MM.1S (cell line): ENCODE measurements at regions not wholly inside any gene's neighbourhood (a gene's known extent, or its start where the extent isn't known, plus 50 kb on each side); places are given as distances from the start of the nearest gene placed in this dataset.
A peak's percentile ranks its signal among the peaks of the same experiment; 100 is the strongest.

Source experiments
- DNase-seq: peaks from one replicate; pipeline ENCODE4 v3.0.0-alpha.2; 2015
- H2AFZ ChIP-seq: fragments of 300-600 bp; sonication (generic); 2 replicates; pipeline ENCODE4 v1.6.0; 2016; ENCODE audit warnings: antibody characterized with exemption, low read length
- H3F3A ChIP-seq: fragments of 300-600 bp; sonication (generic); 2 replicates; pipeline ENCODE4 v1.6.1; 2016; ENCODE audit warnings: mild to moderate bottlenecking, antibody characterized with exemption, low read length, moderate library complexity, mixed read lengths; ENCODE audit not compliant: insufficient read depth
- H3K27ac ChIP-seq: fragments of 300-600 bp; sonication (generic); 2 replicates; pipeline ENCODE4 v1.5.1; 2016; ENCODE audit warnings: mild to moderate bottlenecking, low read length
- H3K27me3 ChIP-seq: fragments of 300-600 bp; sonication (generic); replicated peaks from 2 replicates; pipeline ENCODE4 v1.6.0; 2016; ENCODE audit warnings: low read length; ENCODE audit not compliant: insufficient read depth
- H3K36me3 ChIP-seq: fragments of 300-600 bp; sonication (generic); replicated peaks from 2 replicates; pipeline ENCODE4 v1.6.1; 2016; ENCODE audit warnings: mild to moderate bottlenecking, low read length, mixed read lengths; ENCODE audit not compliant: insufficient read depth
- H3K4me1 ChIP-seq: fragments of 300-600 bp; sonication (generic); 2 replicates; pipeline ENCODE4 v1.6.1; 2016; ENCODE audit warnings: low read length, mixed read lengths
- H3K4me2 ChIP-seq: fragments of 300-600 bp; sonication (generic); 2 replicates; pipeline ENCODE4 v1.6.0; 2016; ENCODE audit warnings: low read depth, low read length
- H3K4me3 ChIP-seq: fragments of 300-600 bp; sonication (generic); 2 replicates; pipeline ENCODE4 v1.5.1; 2016; ENCODE audit warnings: low read length, mixed read lengths
- H3K79me2 ChIP-seq: fragments of 300-600 bp; sonication (generic); 2 replicates; pipeline ENCODE4 v1.6.1; 2016; ENCODE audit warnings: mixed run types, low read length, mixed read lengths
- H3K9ac ChIP-seq: fragments of 300-600 bp; sonication (generic); 2 replicates; pipeline ENCODE4 v1.6.1; 2016; ENCODE audit warnings: low read length, mixed read lengths
- H3K9me2 ChIP-seq: fragments of 300-600 bp; sonication (generic); replicated peaks from 2 replicates; pipeline ENCODE4 v1.6.1; 2016; ENCODE audit warnings: mild to moderate bottlenecking, low read length, mixed read lengths; ENCODE audit not compliant: insufficient read depth
- H3K9me3 ChIP-seq: fragments of 300-600 bp; sonication (generic); replicated peaks from 2 replicates; pipeline ENCODE4 v1.6.1; 2016; ENCODE audit warnings: mild to moderate bottlenecking, low read length, mixed read lengths; ENCODE audit not compliant: insufficient read depth
- H4K20me1 ChIP-seq: fragments of 300-600 bp; sonication (generic); 2 replicates; pipeline ENCODE4 v1.6.1; 2016; ENCODE audit warnings: mild to moderate bottlenecking, low read length, moderate library complexity, mixed read lengths; ENCODE audit not compliant: insufficient read depth
- EZH2 ChIP-seq: fragments of 300-600 bp; sonication (generic); optimal IDR thresholded peaks from 2 replicates; pipeline ENCODE3; 2017; ENCODE audit warnings: low read depth, mild to moderate bottlenecking, antibody characterized with exemption, low read length, mixed read lengths
- EZH2phosphoT487 ChIP-seq: fragments of 300-600 bp; sonication (generic); IDR thresholded peaks from 2 replicates; pipeline ENCODE4 v1.6.1; 2018; ENCODE audit warnings: antibody characterized with exemption, low read length
- TF ChIP-seq, protein P1 (sequence below): fragments of 300-600 bp; sonication (generic); IDR thresholded peaks from 2 replicates; pipeline ENCODE4 v1.5.1; 2016; ENCODE audit warnings: antibody characterized with exemption, low read length, mixed read lengths

DNA sequence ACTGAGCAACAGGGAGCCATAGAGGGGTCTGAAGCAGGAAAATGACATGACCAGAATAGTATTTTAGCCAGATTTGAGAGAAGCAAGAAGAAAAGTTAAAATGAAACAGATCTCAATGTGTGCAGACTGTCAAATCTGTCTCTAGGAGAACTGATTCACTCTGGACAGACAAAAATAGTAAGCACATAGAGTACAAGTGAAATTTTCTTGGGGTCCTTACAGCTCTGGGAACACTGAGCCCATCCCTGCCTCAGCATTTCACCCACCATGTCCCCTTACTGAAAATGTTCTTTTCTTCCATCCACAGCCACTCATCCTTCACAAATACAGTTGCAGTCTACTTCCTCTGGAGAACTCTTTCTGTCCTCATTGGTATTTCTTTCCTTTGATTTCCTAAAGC lies 359.2 kb downstream of the MTX2 start:
- no peak for DNase-seq
- Histone ChIP-seq H3K27ac (no peak overlapping the region), H3F3A (no peaks in the 10 kb centered on the region), H2AFZ (no peak overlapping the region), H3K9me3 (no peaks in the 10 kb centered on the region), H4K20me1 (no peaks in the 10 kb centered on the region), H3K9ac (no peak overlapping the region), H3K27me3 (no peaks in the 10 kb centered on the region), H3K79me2 (no peaks in the 10 kb centered on the region), H3K4me1 (no peaks in the 10 kb centered on the region), H3K4me2 (no peak overlapping the region), H3K9me2 (no peaks in the 10 kb centered on the region), H3K36me3 (no peaks in the 10 kb centered on the region), H3K4me3 (no peak overlapping the region)
- TF ChIP-seq EZH2 = no peak
- no peak for TF ChIP-seq EZH2phosphoT487
- TF ChIP-seq, protein P1, sequence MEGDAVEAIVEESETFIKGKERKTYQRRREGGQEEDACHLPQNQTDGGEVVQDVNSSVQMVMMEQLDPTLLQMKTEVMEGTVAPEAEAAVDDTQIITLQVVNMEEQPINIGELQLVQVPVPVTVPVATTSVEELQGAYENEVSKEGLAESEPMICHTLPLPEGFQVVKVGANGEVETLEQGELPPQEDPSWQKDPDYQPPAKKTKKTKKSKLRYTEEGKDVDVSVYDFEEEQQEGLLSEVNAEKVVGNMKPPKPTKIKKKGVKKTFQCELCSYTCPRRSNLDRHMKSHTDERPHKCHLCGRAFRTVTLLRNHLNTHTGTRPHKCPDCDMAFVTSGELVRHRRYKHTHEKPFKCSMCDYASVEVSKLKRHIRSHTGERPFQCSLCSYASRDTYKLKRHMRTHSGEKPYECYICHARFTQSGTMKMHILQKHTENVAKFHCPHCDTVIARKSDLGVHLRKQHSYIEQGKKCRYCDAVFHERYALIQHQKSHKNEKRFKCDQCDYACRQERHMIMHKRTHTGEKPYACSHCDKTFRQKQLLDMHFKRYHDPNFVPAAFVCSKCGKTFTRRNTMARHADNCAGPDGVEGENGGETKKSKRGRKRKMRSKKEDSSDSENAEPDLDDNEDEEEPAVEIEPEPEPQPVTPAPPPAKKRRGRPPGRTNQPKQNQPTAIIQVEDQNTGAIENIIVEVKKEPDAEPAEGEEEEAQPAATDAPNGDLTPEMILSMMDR = no peak

DNA sequence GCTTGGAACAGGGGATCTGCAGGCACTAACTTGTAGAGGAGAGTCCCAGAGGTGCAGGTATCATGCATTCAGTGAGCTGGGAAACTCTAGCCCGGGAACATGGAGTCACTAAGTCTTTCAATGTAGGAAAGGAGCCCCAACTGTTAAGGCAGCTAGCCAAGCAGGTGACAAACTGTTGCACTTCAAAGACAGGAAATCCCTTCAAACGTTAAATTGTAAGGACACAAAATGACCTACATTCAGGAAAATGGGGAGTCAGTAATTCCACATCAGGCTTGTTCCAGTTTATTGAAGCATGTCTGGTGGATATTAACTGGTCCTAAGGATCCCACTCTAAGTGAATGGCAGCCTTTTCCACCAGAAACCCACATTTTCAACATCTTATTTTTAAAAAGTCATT lies 364.5 kb downstream of the MTX2 start:
- no peak for TF ChIP-seq EZH2
- TF ChIP-seq, protein P1 = no peak
- TF ChIP-seq EZH2phosphoT487 = no peak
- Histone ChIP-seq H4K20me1 (no peaks in the 10 kb centered on the region), H3K9me2 (no peaks in the 10 kb centered on the region), H3K4me1 (no peaks in the 10 kb centered on the region), H3K27ac (no peak overlapping the region), H3K36me3 (no peaks in the 10 kb centered on the region), H3K9me3 (no peaks in the 10 kb centered on the region), H3K27me3 (peaks cover 3% of the 10 kb centered on the region; the same call in 1 of the 2 replicates), H3K79me2 (no peaks in the 10 kb centered on the region), H3K4me2 (no peak overlapping the region), H3K9ac (no peak overlapping the region), H2AFZ (no peak overlapping the region), H3F3A (no peaks in the 10 kb centered on the region), H3K4me3 (no peak overlapping the region)
- no peak for DNase-seq

GRCh38 chr2:176636401-176636800 lies 367.2 kb downstream of the MTX2 start:
- Histone ChIP-seq H3K9ac (no peak overlapping the region), H3K4me2 (no peak overlapping the region), H2AFZ (no peak overlapping the region), H3K79me2 (no peaks in the 10 kb centered on the region), H3K27me3 (peaks cover 3% of the 10 kb centered on the region; the same call in 1 of the 2 replicates), H3K4me3 (no peak overlapping the region), H3K36me3 (no peaks in the 10 kb centered on the region), H3K4me1 (no peaks in the 10 kb centered on the region), H4K20me1 (no peaks in the 10 kb centered on the region), H3K27ac (no peak overlapping the region), H3F3A (no peaks in the 10 kb centered on the region), H3K9me3 (no peaks in the 10 kb centered on the region), H3K9me2 (no peaks in the 10 kb centered on the region)
- no peak for TF ChIP-seq EZH2
- TF ChIP-seq, protein P1 = no peak
- no peak for TF ChIP-seq EZH2phosphoT487
- DNase-seq = no peak

- H3K36me3 ChIP-seq = no peaks in the 10 kb centered on the region
- no peak overlapping the region for H3K9ac ChIP-seq
- no peaks in the 10 kb centered on the region for H3K4me1 ChIP-seq
- no peaks in the 10 kb centered on the region for H3K9me2 ChIP-seq
- H3K27ac ChIP-seq = no peak overlapping the region
- H3K4me3 ChIP-seq = peak overlapping the region; percentile 74; the same call in 1 of the 2 replicates
- H3K27me3 ChIP-seq = peaks cover 3% of the 10 kb centered on the region; the same call in 1 of the 2 replicates
- H2AFZ ChIP-seq = no peak overlapping the region
- H3K4me2 ChIP-seq = peak overlapping the region; percentile 92; the same call in 1 of the 2 replicates
- no peaks in the 10 kb centered on the region for H4K20me1 ChIP-seq
- no peaks in the 10 kb centered on the region for H3K9me3 ChIP-seq
- no peak for TF ChIP-seq EZH2
- TF ChIP-seq, protein P1 = no peak
- TF ChIP-seq EZH2phosphoT487 = no peak
- DNase-seq = no peak
- no peaks in the 10 kb centered on the region for H3F3A ChIP-seq
- H3K79me2 ChIP-seq = no peaks in the 10 kb centered on the region
These were observed 367.9 kb downstream of the MTX2 start for GRCh38 chr2:176637142-176637485.
